IPS-18c (cell line): ENCODE measurements at regions not wholly inside any gene's neighbourhood (a gene's known extent, or its start where the extent isn't known, plus 50 kb on each side); places are given as distances from the start of the nearest gene placed in this dataset.

Experiments used
- H3K4me3 ChIP-seq: 2 replicates; pipeline ENCODE4 v1.7.0; 2013; ENCODE audit warnings: low read depth, mild to moderate bottlenecking, low read length, moderate library complexity; ENCODE audit not compliant: insufficient read depth
- H3K9me3 ChIP-seq: one replicate; pipeline ENCODE4 v1.6.1; 2013; ENCODE audit warnings: mild to moderate bottlenecking, low read length, moderate library complexity; ENCODE audit not compliant: control insufficient read depth, insufficient read depth

GRCh38 chrX:20488473-20488872 lies 221.8 kb upstream of the RPS6KA3 start:
- Histone ChIP-seq H3K9me3 (no peaks in the 10 kb centered on the region), H3K4me3 (no peak overlapping the region)

DNA sequence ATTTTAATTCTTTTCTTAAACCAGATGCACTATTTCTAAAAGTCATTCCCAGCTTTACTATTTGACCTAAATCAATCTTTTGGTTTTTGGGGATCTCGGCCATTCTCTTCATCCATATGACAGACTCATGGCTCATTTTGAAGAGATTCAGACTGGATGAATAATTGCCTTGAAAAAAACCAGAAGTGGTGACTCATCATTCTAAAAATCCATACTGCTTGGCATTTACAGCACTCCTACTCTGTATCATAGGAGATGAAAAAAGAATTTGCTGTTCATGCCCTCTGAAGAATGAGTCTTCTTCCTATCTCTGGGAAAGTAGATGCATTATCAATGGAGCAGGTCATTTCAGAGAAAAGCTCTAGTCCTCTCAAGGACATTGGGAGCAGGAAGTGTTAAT lies 220.5 kb upstream of the RPS6KA3 start:
- Histone ChIP-seq H3K4me3 (no peak overlapping the region), H3K9me3 (no peaks in the 10 kb centered on the region)

GRCh38 chrX:20481632-20482031 lies 214.9 kb upstream of the RPS6KA3 start:
- H3K4me3 ChIP-seq = no peak overlapping the region
- peaks cover 3% of the 10 kb centered on the region for H3K9me3 ChIP-seq

DNA sequence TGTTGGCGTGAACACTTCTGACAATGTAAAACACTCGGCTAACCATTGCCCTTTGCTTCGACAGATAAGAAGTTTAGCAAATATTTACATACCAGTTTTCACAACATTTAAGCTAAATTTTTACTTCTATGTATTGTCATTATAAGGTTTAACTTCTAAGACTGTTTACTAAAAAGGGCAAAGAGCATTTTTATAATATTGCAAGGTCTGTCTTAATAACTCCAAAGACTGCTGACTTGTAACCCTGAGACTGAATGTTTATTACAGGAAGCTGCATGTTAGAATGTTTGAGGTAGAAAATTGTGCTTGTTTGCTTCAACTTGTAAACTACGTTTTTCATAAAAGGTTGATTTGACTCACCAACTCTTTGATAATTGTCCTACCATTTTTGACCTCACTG lies 213.2 kb upstream of the RPS6KA3 start:
- Histone ChIP-seq H3K9me3 (peaks cover 3% of the 10 kb centered on the region), H3K4me3 (no peak overlapping the region)

DNA sequence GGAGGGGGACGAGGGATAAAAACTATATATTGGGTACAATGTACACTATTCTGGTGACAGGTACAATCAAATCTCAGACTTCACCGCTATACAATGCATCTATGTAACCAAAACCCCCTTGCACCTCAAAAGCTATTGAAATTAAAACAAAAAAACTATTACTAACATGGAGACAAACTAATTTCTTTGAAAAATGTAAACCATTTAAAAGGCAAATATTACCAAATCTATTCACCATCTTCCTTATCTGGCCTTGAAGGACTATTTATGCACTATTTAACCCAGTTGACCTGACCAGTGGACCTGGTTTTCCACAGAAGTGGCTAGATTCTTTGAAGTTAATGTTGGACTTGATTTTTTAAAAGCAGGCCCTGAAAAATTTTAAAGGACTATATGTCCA lies 212.3 kb upstream of the RPS6KA3 start:
- Histone ChIP-seq H3K4me3 (no peak overlapping the region), H3K9me3 (peaks cover 3% of the 10 kb centered on the region)

GRCh38 chrX:20477836-20478524 lies 211.3 kb upstream of the RPS6KA3 start:
- Histone ChIP-seq H3K9me3 (peaks cover 7% of the 10 kb centered on the region), H3K4me3 (no peak overlapping the region)

GRCh38 chrX:20477219-20477618 lies 210.5 kb upstream of the RPS6KA3 start:
- no peak overlapping the region for H3K4me3 ChIP-seq
- peaks cover 7% of the 10 kb centered on the region for H3K9me3 ChIP-seq

GRCh38 chrX:20472620-20473258 lies 206.0 kb upstream of the RPS6KA3 start:
- Histone ChIP-seq H3K4me3 (no peak overlapping the region), H3K9me3 (peaks cover 4% of the 10 kb centered on the region)

- Histone ChIP-seq H3K9me3 (peaks cover 4% of the 10 kb centered on the region), H3K4me3 (no peak overlapping the region)
Measured at GRCh38 chrX:20472148-20472547, 205.4 kb upstream of the RPS6KA3 start.

DNA sequence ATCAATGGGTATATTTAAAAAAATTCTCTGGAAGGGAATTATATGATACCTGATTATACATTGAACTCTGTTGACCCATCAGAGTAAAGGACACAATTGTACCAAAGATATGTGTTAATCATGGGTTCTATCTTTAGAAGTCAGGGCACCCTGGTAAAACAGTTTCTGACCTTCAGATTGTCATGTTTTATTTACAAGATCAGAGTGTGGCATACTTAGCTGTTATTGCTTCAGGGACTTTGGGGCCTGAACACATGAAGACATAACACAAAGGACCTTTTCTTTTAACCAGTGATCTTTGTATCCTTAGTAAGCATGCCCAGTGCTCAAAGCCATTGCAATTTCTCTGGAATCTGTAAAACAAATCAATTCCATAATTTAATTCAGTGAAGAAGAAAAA lies 204.8 kb upstream of the RPS6KA3 start:
- peaks cover 4% of the 10 kb centered on the region for H3K9me3 ChIP-seq
- H3K4me3 ChIP-seq = no peak overlapping the region

DNA sequence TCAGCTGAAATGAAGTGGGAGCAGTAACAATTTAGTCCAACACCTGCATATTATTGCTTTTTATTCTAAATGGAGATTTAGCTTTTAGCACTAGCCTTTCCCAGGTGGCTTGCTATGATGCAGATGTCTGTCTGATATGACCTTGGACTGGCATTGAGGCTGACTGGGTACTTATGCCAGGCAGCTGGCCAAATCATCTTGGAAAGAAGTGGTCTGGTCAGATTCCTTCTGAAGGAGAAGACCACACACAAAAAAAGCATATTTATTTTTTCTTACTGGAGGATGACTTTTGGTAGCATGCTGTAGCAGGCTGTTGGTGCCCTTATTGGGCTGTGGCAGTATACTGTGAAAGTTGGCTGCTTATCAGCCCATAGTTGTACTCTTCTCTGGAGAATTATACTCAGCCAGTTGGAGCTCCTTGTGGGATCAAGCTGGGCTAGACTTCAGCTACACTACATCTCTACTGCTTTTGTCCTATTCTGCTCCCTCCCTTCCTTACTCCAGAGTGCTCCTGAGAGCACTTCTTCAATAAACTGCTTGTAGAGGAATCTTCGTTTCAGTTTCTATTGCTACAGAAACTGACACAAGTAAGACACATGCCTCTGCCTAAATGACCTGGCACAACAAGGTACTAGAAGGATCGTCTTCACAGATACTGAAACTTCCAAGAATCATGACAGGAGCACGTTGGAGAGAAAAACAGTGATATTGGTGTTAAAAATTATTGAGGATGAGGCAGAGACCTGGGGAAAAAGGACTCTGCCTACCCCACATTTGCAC lies 196.8 kb upstream of the RPS6KA3 start:
- H3K4me3 ChIP-seq = no peak overlapping the region

GRCh38 chrX:20461576-20461975 lies 194.9 kb upstream of the RPS6KA3 start:
- no peak overlapping the region for H3K4me3 ChIP-seq
- peaks cover 5% of the 10 kb centered on the region for H3K9me3 ChIP-seq

More for the DNA sequence above, 196.8 kb upstream of the RPS6KA3 start:
- peaks cover 5% of the 10 kb centered on the region for H3K9me3 ChIP-seq

- peaks cover 5% of the 10 kb centered on the region for H3K9me3 ChIP-seq
Measured at GRCh38 chrX:20461002-20461401, 194.3 kb upstream of the RPS6KA3 start.

DNA sequence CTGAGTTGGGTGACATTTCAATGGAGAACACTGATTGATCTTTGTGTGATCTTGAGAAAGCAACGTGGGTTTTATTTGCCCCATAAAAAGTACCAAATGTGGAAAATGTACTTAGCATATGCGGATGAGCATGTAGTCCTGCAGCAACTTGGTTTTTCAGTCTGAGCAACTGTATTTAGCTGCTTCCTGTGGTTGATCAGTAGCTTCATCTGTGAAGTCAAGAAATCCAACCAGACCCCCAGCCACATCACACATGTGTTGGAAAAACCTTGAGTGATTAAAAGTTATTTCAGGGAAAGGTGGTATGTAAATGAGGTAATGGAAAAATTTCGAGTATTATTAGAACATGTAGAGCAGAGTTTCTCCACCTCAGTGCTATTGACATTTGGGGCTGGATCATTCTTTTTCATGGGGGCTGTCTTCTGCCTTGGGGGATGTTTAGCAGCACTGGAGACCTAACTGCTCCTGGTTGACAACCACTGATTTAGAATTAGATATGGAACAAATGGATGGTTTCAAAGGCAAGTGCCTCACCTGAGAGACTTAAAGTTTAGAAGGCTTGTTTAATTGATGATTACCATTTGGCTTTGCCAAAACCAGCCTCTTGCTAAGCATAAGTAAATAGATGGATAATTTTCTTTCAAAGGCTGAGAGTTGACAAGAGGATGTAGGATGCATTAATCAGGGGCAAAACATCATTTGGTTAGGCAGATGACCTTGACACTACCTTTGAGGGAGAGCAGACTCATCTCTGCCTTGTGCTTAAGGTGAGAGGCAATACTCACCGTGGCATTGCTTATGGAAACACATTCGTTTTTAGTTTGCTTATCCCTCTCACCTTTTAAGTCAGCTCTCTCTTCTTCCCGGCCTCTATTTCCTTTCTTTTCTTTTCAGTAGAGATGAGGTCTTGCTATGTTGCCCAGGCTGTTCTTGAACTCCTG lies 193.0 kb upstream of the RPS6KA3 start:
- H3K4me3 ChIP-seq = no peak overlapping the region
- H3K9me3 ChIP-seq = peaks cover 5% of the 10 kb centered on the region

More at GRCh38 chrX:20461002-20461401, 194.3 kb upstream of the RPS6KA3 start:
- H3K4me3 ChIP-seq = no peak overlapping the region

GRCh38 chrX:20456971-20457370 lies 190.3 kb upstream of the RPS6KA3 start:
- peaks cover 7% of the 10 kb centered on the region for H3K9me3 ChIP-seq

DNA sequence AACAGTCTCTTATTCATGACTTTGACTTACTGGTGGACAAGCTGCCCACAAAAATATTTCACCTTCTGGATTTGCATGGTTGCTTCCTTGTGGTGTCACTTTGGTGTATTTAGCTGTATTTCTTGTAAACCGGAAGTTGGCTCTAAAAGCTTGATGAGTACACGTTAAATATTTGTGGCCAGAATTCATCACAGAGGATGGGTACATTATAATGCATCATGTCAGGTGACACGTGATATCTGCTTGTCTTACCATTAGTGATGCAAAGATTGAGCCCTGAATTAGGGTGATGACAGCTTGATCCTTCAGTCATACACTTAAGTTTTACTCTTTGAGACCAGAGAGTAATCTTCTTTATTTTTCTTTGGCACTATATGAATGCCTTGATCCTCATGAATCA lies 188.3 kb upstream of the RPS6KA3 start:
- H3K9me3 ChIP-seq = peaks cover 11% of the 10 kb centered on the region
- H3K4me3 ChIP-seq = no peak overlapping the region

More at GRCh38 chrX:20456971-20457370, 190.3 kb upstream of the RPS6KA3 start:
- H3K4me3 ChIP-seq = no peak overlapping the region

- Histone ChIP-seq H3K4me3 (no peak overlapping the region), H3K9me3 (peaks cover 10% of the 10 kb centered on the region)
Measured at GRCh38 chrX:20454117-20454516, 187.4 kb upstream of the RPS6KA3 start.
